ENCODE measurements at regions not wholly inside any gene's neighbourhood (a gene's known extent, or its start where the extent isn't known, plus 50 kb on each side); places are given as distances from the start of the nearest gene placed in this dataset.

DNA sequence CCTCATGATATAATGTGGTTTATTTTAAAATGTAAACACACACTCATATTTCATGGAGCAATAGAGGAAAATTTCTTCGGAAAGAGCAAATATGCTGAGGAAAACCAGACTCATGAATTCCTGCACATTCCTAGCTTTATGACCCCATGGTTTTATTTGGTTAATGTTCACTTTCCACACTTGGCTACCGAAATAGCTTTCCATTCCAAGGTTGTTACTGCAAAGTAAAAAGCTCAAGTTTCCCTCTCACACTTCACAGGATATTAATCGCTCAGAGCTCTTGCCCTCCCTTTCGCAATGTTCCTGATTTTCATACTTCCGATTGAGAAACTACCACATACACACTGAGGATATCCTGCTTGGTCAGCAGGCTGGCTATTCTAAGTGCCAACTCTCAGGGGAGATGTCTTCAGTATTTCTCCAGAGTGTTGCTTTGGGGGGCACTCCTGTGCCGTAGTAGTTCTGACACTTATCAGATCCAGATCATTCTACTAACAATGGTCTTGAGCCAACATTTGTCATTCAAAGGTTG lies 77.5 kb upstream of the STEAP1B start:
- DNase-seq (ENCODE audit: low read depth) = peak; percentile 100
- no peak overlapping the region for H3K4me3 ChIP-seq (ENCODE audit: low read depth, low read length)
- TF ChIP-seq, protein P1, sequence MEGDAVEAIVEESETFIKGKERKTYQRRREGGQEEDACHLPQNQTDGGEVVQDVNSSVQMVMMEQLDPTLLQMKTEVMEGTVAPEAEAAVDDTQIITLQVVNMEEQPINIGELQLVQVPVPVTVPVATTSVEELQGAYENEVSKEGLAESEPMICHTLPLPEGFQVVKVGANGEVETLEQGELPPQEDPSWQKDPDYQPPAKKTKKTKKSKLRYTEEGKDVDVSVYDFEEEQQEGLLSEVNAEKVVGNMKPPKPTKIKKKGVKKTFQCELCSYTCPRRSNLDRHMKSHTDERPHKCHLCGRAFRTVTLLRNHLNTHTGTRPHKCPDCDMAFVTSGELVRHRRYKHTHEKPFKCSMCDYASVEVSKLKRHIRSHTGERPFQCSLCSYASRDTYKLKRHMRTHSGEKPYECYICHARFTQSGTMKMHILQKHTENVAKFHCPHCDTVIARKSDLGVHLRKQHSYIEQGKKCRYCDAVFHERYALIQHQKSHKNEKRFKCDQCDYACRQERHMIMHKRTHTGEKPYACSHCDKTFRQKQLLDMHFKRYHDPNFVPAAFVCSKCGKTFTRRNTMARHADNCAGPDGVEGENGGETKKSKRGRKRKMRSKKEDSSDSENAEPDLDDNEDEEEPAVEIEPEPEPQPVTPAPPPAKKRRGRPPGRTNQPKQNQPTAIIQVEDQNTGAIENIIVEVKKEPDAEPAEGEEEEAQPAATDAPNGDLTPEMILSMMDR (conservative IDR thresholded peaks at IDR 0.05; ENCODE audit: low read depth, low read length) = no peak

GRCh38 chr7:22576612-22577469 lies 76.9 kb upstream of the STEAP1B start:
- no peak for DNase-seq (ENCODE audit: low read depth)
- TF ChIP-seq, protein P1 (conservative IDR thresholded peaks at IDR 0.05; ENCODE audit: low read depth, low read length) = no peak
- H3K4me3 ChIP-seq (ENCODE audit: low read depth, low read length) = no peak overlapping the region

- no peak for DNase-seq (ENCODE audit: low read depth)
- H3K4me3 ChIP-seq (ENCODE audit: low read depth, low read length) = no peak overlapping the region
- TF ChIP-seq, protein P1 (conservative IDR thresholded peaks at IDR 0.05; ENCODE audit: low read depth, low read length) = no peak
Measured at GRCh38 chr7:22574754-22575520, 74.9 kb upstream of the STEAP1B start.

GRCh38 chr7:22572937-22573336 lies 72.9 kb upstream of the STEAP1B start:
- no peak overlapping the region for H3K4me3 ChIP-seq (ENCODE audit: low read depth, low read length)
- no peak for DNase-seq (ENCODE audit: low read depth)
- TF ChIP-seq, protein P1 (conservative IDR thresholded peaks at IDR 0.05; ENCODE audit: low read depth, low read length) = no peak

GRCh38 chr7:22572292-22572691 lies 72.3 kb upstream of the STEAP1B start:
- no peak overlapping the region for H3K4me3 ChIP-seq (ENCODE audit: low read depth, low read length)
- TF ChIP-seq, protein P1 (conservative IDR thresholded peaks at IDR 0.05; ENCODE audit: low read depth, low read length) = no peak
- no peak for DNase-seq (ENCODE audit: low read depth)

GRCh38 chr7:22571766-22572165 lies 71.8 kb upstream of the STEAP1B start:
- DNase-seq (ENCODE audit: low read depth) = no peak
- H3K4me3 ChIP-seq (ENCODE audit: low read depth, low read length) = no peak overlapping the region
- TF ChIP-seq, protein P1 (conservative IDR thresholded peaks at IDR 0.05; ENCODE audit: low read depth, low read length) = no peak

Measured in epithelial cell of proximal tubule (primary cell).